ENCODE measurements at regions not wholly inside any gene's neighbourhood (a gene's known extent, or its start where the extent isn't known, plus 50 kb on each side); places are given as distances from the start of the nearest gene placed in this dataset.
"Not testable (repeated sequence)": the region's sequence is repeated elsewhere in the genome, so short reads cannot be mapped to it uniquely, and the experiment has no call there.

- DNase-seq, result no peak
- no peak overlapping the region for H3K27ac Mint-ChIP-seq
- peaks cover 0 to 15% (median 9%) of the 10 kb centered on the region in 6 donors for H3K9me3 Mint-ChIP-seq
- H3K27me3 Mint-ChIP-seq (ENCODE audit: low read depth in 3 of 3), result no peaks in the 10 kb centered on the region
- no peaks in the 10 kb centered on the region for H3K4me1 Mint-ChIP-seq
- H3K36me3 Mint-ChIP-seq, result no peaks in the 10 kb centered on the region
- H3K4me3 Mint-ChIP-seq, result no peak overlapping the region
Observed at GRCh38 chr10:107970512-107970911, 806.0 kb upstream of the SORCS1 start.

- no peaks in the 10 kb centered on the region for H3K27me3 Mint-ChIP-seq (ENCODE audit: low read depth in 3 of 3)
- no peak overlapping the region for H3K27ac Mint-ChIP-seq
- no peak overlapping the region for H3K4me3 Mint-ChIP-seq
Observed at GRCh38 chr10:107969936-107970335, 805.4 kb upstream of the SORCS1 start.

GRCh38 chr10:107966826-107967225, 802.3 kb upstream of the SORCS1 start:
- H3K4me1 Mint-ChIP-seq, result no peaks in the 10 kb centered on the region
- H3K36me3 Mint-ChIP-seq, result no peaks in the 10 kb centered on the region
- H3K4me3 Mint-ChIP-seq, result no peak overlapping the region
- H3K27ac Mint-ChIP-seq, result no peak overlapping the region
- no peak for DNase-seq
- H3K9me3 Mint-ChIP-seq, result peaks cover 0 to 16% (median 4%) of the 10 kb centered on the region in 6 donors
- H3K27me3 Mint-ChIP-seq (ENCODE audit: low read depth in 3 of 3), result no peaks in the 10 kb centered on the region

More at GRCh38 chr10:107969936-107970335, 805.4 kb upstream of the SORCS1 start:
- Mint-ChIP-seq H3K9me3 (peaks cover 0 to 16% (median 9%) of the 10 kb centered on the region in 6 donors), H3K4me1 (no peaks in the 10 kb centered on the region), H3K36me3 (no peaks in the 10 kb centered on the region)
- no peak for DNase-seq

DNA sequence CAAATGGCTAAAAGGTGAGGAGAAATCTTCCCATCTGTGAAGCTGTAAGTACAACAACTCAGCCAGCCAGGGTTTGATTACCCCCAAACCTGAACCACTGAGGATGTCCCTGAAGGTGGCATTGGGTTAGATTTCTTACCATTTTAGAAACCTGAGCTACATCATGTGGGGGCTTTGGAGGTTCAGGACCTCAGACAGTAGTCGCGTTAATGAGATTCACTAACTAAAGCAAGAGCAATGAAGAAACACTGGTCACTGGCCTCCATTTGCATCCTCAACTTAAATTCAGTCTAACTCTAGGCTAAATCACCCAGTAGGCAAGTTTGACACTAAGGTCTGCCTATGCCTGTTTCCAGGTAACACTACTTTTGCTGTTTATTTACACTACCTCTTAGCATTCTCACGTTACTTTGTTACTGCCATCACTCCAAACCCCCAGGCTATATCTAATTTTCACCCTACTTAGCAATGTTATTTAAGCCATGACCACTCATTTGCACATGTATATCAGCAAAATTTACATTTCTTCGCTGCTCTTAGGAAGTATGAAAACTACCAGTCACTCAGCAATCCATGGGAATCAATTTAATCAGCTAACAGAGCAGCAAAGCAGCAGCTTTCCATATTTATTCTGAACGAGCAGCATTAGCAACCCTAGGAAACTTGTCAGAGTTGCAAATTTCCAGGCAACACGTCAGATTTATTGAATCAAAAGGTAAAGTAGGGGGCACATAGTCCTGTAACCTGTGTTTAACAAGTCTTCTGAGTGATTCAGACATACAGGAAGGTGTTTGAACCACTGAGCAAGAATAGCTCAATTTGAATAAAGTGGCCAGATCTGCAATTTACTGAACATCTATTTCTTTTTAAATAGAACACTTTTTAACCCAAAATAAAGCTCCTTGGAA, 788.4 kb upstream of the SORCS1 start:
- no peak for DNase-seq
- Mint-ChIP-seq H3K9me3 (peaks cover 2 to 16% (median 8%) of the 10 kb centered on the region in 6 donors), H3K27me3 (ENCODE audit: low read depth in 3 of 3) (no peaks in the 10 kb centered on the region), H3K27ac (no peak overlapping the region), H3K36me3 (no peaks in the 10 kb centered on the region), H3K4me3 (no peak overlapping the region), H3K4me1 (no peaks in the 10 kb centered on the region)

GRCh38 chr10:107950411-107951062, 786.0 kb upstream of the SORCS1 start:
- DNase-seq; H3K27ac Mint-ChIP-seq; H3K27me3 Mint-ChIP-seq (ENCODE audit: low read depth in 3 of 3); H3K36me3 Mint-ChIP-seq; H3K4me1 Mint-ChIP-seq; H3K4me3 Mint-ChIP-seq: not testable (repeated sequence)
- peaks cover 3 to 33% (median 10%) of the 10 kb centered on the region in 6 donors for H3K9me3 Mint-ChIP-seq

DNA sequence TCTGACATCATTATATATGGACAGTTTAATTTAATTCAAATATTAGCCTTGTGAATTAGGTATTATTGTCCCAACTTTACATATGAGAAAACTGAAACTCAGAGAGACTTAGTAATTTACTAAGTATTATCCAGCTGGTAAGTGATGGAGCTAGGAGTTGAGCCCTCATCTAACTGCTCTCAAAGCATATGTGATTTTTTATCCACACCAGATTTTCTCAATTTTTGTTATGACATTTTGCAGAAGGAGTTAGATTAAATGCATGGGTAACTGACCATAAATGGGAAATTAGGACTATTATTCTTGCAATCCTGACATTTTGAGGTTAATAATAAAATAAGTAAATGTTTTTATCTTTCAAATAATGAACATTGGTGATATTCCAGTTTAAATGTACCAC, 778.3 kb upstream of the SORCS1 start:
- Mint-ChIP-seq H3K4me3 (no peak overlapping the region), H3K4me1 (no peaks in the 10 kb centered on the region), H3K9me3 (peaks cover 5 to 40% (median 9%) of the 10 kb centered on the region in 6 donors), H3K27me3 (ENCODE audit: low read depth in 3 of 3) (no peaks in the 10 kb centered on the region), H3K36me3 (peaks cover 0 to 3% (median 0%) of the 10 kb centered on the region in 3 donors), H3K27ac (no peak overlapping the region)
- no peak for DNase-seq

GRCh38 chr10:107933076-107933475, 768.6 kb upstream of the SORCS1 start:
- Mint-ChIP-seq H3K4me1 (no peaks in the 10 kb centered on the region), H3K9me3 (peaks cover 0 to 15% (median 5%) of the 10 kb centered on the region in 6 donors), H3K4me3 (no peak overlapping the region), H3K27me3 (ENCODE audit: low read depth in 3 of 3) (peaks cover 0 to 2% (median 0%) of the 10 kb centered on the region in 3 donors), H3K36me3 (no peaks in the 10 kb centered on the region), H3K27ac (no peak overlapping the region)
- no peak for DNase-seq

GRCh38 chr10:107931808-107932207, 767.3 kb upstream of the SORCS1 start:
- no peaks in the 10 kb centered on the region for H3K36me3 Mint-ChIP-seq
- H3K27me3 Mint-ChIP-seq (ENCODE audit: low read depth in 3 of 3), result peaks cover 0 to 2% (median 0%) of the 10 kb centered on the region in 3 donors
- no peak overlapping the region for H3K27ac Mint-ChIP-seq
- peaks cover 2 to 9% (median 5%) of the 10 kb centered on the region in 6 donors for H3K9me3 Mint-ChIP-seq
- no peaks in the 10 kb centered on the region for H3K4me1 Mint-ChIP-seq
- DNase-seq, result no peak
- H3K4me3 Mint-ChIP-seq, result no peak overlapping the region

- Mint-ChIP-seq H3K4me3 (no peak overlapping the region), H3K4me1 (no peaks in the 10 kb centered on the region), H3K9me3 (peaks cover 2 to 11% (median 4%) of the 10 kb centered on the region in 6 donors), H3K27me3 (ENCODE audit: low read depth in 3 of 3) (peaks cover 0 to 2% (median 0%) of the 10 kb centered on the region in 3 donors), H3K27ac (no peak overlapping the region), H3K36me3 (no peaks in the 10 kb centered on the region)
- DNase-seq, result no peak
Observed at GRCh38 chr10:107930037-107930436, 765.5 kb upstream of the SORCS1 start.

DNA sequence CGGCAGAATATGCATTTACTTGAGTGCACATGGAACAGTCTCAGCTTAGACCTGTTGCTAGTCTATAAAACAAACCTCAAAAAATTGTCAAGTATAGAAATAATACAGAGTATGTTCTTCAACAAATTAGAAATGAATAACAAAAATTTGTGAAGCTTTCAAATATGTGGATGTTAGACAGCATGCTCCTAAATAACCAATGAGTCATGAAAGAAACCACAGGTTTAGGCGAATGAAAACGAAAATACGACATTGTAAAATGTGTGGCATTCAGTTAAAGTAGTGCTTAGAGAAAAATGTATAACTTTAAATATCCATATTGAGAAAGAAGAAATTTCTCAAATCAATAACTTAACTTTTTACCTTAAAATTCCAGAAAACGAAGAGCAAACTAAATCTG, 760.0 kb upstream of the SORCS1 start:
- Mint-ChIP-seq H3K4me3 (no peak overlapping the region), H3K27me3 (ENCODE audit: low read depth in 3 of 3) (no peaks in the 10 kb centered on the region), H3K27ac (no peak overlapping the region), H3K4me1 (no peaks in the 10 kb centered on the region), H3K36me3 (peaks cover 0 to under 1% (median 0%) of the 10 kb centered on the region in 3 donors), H3K9me3 (peaks cover 4 to 17% (median 7%) of the 10 kb centered on the region in 6 donors)
- no peak for DNase-seq

GRCh38 chr10:107919626-107920235, 755.2 kb upstream of the SORCS1 start:
- no peaks in the 10 kb centered on the region for H3K27me3 Mint-ChIP-seq (ENCODE audit: low read depth in 3 of 3)
- H3K36me3 Mint-ChIP-seq, result peaks cover 0 to 4% (median 0%) of the 10 kb centered on the region in 3 donors
- H3K27ac Mint-ChIP-seq, result no peak overlapping the region
- H3K4me3 Mint-ChIP-seq, result no peak overlapping the region
- H3K9me3 Mint-ChIP-seq, result peaks cover 8 to 31% (median 13%) of the 10 kb centered on the region in 6 donors
- H3K4me1 Mint-ChIP-seq, result no peaks in the 10 kb centered on the region
- DNase-seq, result no peak

DNA sequence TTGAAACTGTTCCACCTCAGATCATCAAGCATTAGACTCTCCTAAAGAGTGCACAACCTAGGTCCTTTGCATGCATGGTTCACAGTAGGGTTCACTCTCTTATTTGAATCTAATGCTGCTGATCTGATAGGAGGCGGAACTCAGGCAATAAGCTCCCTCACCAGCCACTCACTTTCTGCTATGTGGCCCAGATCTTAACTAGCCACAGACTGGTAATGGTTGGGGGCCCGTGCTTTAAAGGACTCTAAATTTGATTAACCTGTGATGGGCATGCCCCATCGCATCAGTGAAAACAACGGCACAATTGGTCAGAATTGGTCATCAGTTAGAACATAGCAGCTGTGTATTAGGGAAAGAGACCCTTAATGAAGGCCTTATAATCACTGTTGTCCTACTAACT, 753.7 kb upstream of the SORCS1 start:
- Mint-ChIP-seq H3K4me1 (no peaks in the 10 kb centered on the region), H3K27ac (no peak overlapping the region), H3K9me3 (peaks cover 8 to 40% (median 16%) of the 10 kb centered on the region in 6 donors), H3K36me3 (peaks cover 0 to 8% (median 0%) of the 10 kb centered on the region in 3 donors), H3K27me3 (ENCODE audit: low read depth in 3 of 3) (peaks cover 0 to 3% (median 0%) of the 10 kb centered on the region in 3 donors), H3K4me3 (no peak overlapping the region)
- DNase-seq, result no peak

- peaks cover 0 to 3% (median 0%) of the 10 kb centered on the region in 3 donors for H3K27me3 Mint-ChIP-seq (ENCODE audit: low read depth in 3 of 3)
- no peak overlapping the region for H3K4me3 Mint-ChIP-seq
- DNase-seq, result no peak
- H3K27ac Mint-ChIP-seq, result no peak overlapping the region
- H3K36me3 Mint-ChIP-seq, result peaks cover 0 to 8% (median 0%) of the 10 kb centered on the region in 3 donors
- H3K9me3 Mint-ChIP-seq, result peaks cover 4 to 32% (median 13%) of the 10 kb centered on the region in 6 donors
- H3K4me1 Mint-ChIP-seq, result no peaks in the 10 kb centered on the region
Observed at GRCh38 chr10:107915215-107915610, 750.7 kb upstream of the SORCS1 start.
